Suppressor macrophage treated with lipopolysaccharide for 4 hours (primary cell): ENCODE measurements at regions not wholly inside any gene's neighbourhood (a gene's known extent, or its start where the extent isn't known, plus 50 kb on each side); places are given as distances from the start of the nearest gene placed in this dataset.
"Not testable (repeated sequence)": the region's sequence is repeated elsewhere in the genome, so short reads cannot be mapped to it uniquely, and the experiment has no call there.

ENCODE experiments used
- DNase-seq: peaks from one replicate; pipeline ENCODE4 v3.0.0-alpha.2; 2020

GRCh38 chr6:10174761-10175160 is 240.1 kb downstream of the TFAP2A start:
- no peak for DNase-seq

- no peak for DNase-seq
These were observed 240.8 kb downstream of the TFAP2A start for GRCh38 chr6:10174056-10174455.

GRCh38 chr6:10171706-10172105 is 243.2 kb downstream of the TFAP2A start:
- DNase-seq = not testable (repeated sequence)

GRCh38 chr6:10170816-10171215 is 244.1 kb downstream of the TFAP2A start:
- DNase-seq = no peak

- DNase-seq = no peak
These were observed 248.8 kb downstream of the TFAP2A start for GRCh38 chr6:10166031-10166430.

- no peak for DNase-seq
These were observed 251.5 kb downstream of the TFAP2A start for GRCh38 chr6:10163203-10163962.

GRCh38 chr6:10156875-10157274 is 258.0 kb downstream of the TFAP2A start:
- no peak for DNase-seq

- DNase-seq = peak; percentile 6
These were observed 260.6 kb downstream of the TFAP2A start for GRCh38 chr6:10154251-10154650.

- no peak for DNase-seq
These were observed 263.5 kb downstream of the TFAP2A start for GRCh38 chr6:10151144-10151915.

GRCh38 chr6:10149603-10150002 is 265.3 kb downstream of the TFAP2A start:
- DNase-seq = no peak

GRCh38 chr6:10146715-10147451 is 268.0 kb downstream of the TFAP2A start:
- peak; percentile 27 for DNase-seq

GRCh38 chr6:10144772-10145171 is 270.1 kb downstream of the TFAP2A start:
- DNase-seq = no peak

- DNase-seq = no peak
These were observed 273.0 kb downstream of the TFAP2A start for GRCh38 chr6:10141746-10142443.

GRCh38 chr6:10140824-10141223 is 274.1 kb downstream of the TFAP2A start:
- no peak for DNase-seq

GRCh38 chr6:10140136-10140535 is 274.7 kb downstream of the TFAP2A start:
- no peak for DNase-seq

- DNase-seq = no peak
These were observed 276.0 kb downstream of the TFAP2A start for GRCh38 chr6:10138917-10139316.

GRCh38 chr6:10136636-10137035 is 278.2 kb downstream of the TFAP2A start:
- DNase-seq = no peak

- DNase-seq = not testable (repeated sequence)
These were observed 280.7 kb downstream of the TFAP2A start for GRCh38 chr6:10134185-10134584.

GRCh38 chr6:10128721-10129120 is 286.2 kb downstream of the TFAP2A start:
- DNase-seq = no peak

GRCh38 chr6:10122164-10122563 is 292.7 kb downstream of the TFAP2A start:
- no peak for DNase-seq

GRCh38 chr6:10112871-10113549 is 301.9 kb downstream of the TFAP2A start:
- no peak for DNase-seq

GRCh38 chr6:10111975-10112374 is 302.9 kb downstream of the TFAP2A start:
- no peak for DNase-seq
